Activated CD4-positive, alpha-beta memory T cell treated with anti-CD3 and anti-CD28 coated beads, Interleukin-2, amount 10 ng/mL, durations not matched to agents 7 days and 5 days (primary cell): ENCODE measurements at regions not wholly inside any gene's neighbourhood (a gene's known extent, or its start where the extent isn't known, plus 50 kb on each side); places are given as distances from the start of the nearest gene placed in this dataset.

ENCODE experiments used
- CTCF ChIA-PET: fragments of 350-600 bp; sonication (Branson Sonifier 250); formaldehyde crosslinking; loops from one replicate; lab custom pipeline; 2021; ENCODE audit warnings: antibody characterized with exemption, inconsistent platforms; lab: Charles Lee
- POLR2A ChIA-PET: fragments of 350-600 bp; sonication (Branson Sonifier 250); formaldehyde crosslinking; loops from one replicate; lab custom pipeline; 2021; ENCODE audit warnings: antibody characterized with exemption; lab: Charles Lee
- DNase-seq: peaks from one replicate; pipeline ENCODE4 v3.0.0-alpha.2; 2020
- H3K27ac Mint-ChIP-seq: one replicate; pipeline ENCODE4 v1.8.0; 2021; ENCODE audit warnings: mild to moderate bottlenecking, mixed read lengths
- H3K27me3 Mint-ChIP-seq: one replicate; pipeline ENCODE4 v1.8.0; 2021; ENCODE audit warnings: mixed read lengths
- H3K36me3 Mint-ChIP-seq: one replicate; pipeline ENCODE4 v1.8.0; 2021; ENCODE audit warnings: low read depth, mixed read lengths
- H3K4me1 Mint-ChIP-seq: one replicate; pipeline ENCODE4 v1.8.0; 2021; ENCODE audit warnings: mixed read lengths
- H3K4me3 Mint-ChIP-seq: one replicate; pipeline ENCODE4 v1.8.0; 2021; ENCODE audit warnings: mild to moderate bottlenecking, mixed read lengths
- H3K9me3 Mint-ChIP-seq: one replicate; pipeline ENCODE4 v1.8.0; 2021; ENCODE audit warnings: mixed read lengths

- ChIA-PET CTCF (no interaction called here), POLR2A (no interaction called here)
- H3K36me3 Mint-ChIP-seq, result no peaks in the 10 kb centered on the region
These were observed 130.5 kb downstream of the MED15 start for GRCh38 chr22:20637750-20638506.

GRCh38 chr22:20638507-20638870 is 131.1 kb downstream of the MED15 start:
- no peak overlapping the region for H3K4me3 Mint-ChIP-seq
- ChIA-PET CTCF (no interaction called here), POLR2A (no interaction called here)
- H3K4me1 Mint-ChIP-seq, result peaks cover 1% of the 10 kb centered on the region
- no peak for DNase-seq
- peaks cover 18% of the 10 kb centered on the region for H3K27me3 Mint-ChIP-seq
- no peak overlapping the region for H3K27ac Mint-ChIP-seq
- peaks cover 3% of the 10 kb centered on the region for H3K9me3 Mint-ChIP-seq
- no peaks in the 10 kb centered on the region for H3K36me3 Mint-ChIP-seq

More at GRCh38 chr22:20637750-20638506, 130.5 kb downstream of the MED15 start:
- peaks cover 3% of the 10 kb centered on the region for H3K9me3 Mint-ChIP-seq
- no peak overlapping the region for H3K27ac Mint-ChIP-seq
- peaks cover 1% of the 10 kb centered on the region for H3K4me1 Mint-ChIP-seq
- no peak overlapping the region for H3K4me3 Mint-ChIP-seq
- DNase-seq, result no peak
- H3K27me3 Mint-ChIP-seq, result peaks cover 18% of the 10 kb centered on the region

- no peak for DNase-seq
- CTCF ChIA-PET, result no interaction called here
These were observed 131.9 kb downstream of the MED15 start for GRCh38 chr22:20639343-20639742.

GRCh38 chr22:20639750-20640149 is 132.3 kb downstream of the MED15 start:
- Mint-ChIP-seq H3K27me3 (peaks cover 18% of the 10 kb centered on the region), H3K4me1 (peaks cover 1% of the 10 kb centered on the region), H3K36me3 (no peaks in the 10 kb centered on the region), H3K27ac (no peak overlapping the region), H3K9me3 (peaks cover 3% of the 10 kb centered on the region), H3K4me3 (no peak overlapping the region)
- ChIA-PET CTCF (no interaction called here), POLR2A (no interaction called here)
- no peak for DNase-seq

More at GRCh38 chr22:20639343-20639742, 131.9 kb downstream of the MED15 start:
- Mint-ChIP-seq H3K4me1 (peaks cover 1% of the 10 kb centered on the region), H3K4me3 (no peak overlapping the region), H3K27me3 (peaks cover 18% of the 10 kb centered on the region), H3K36me3 (no peaks in the 10 kb centered on the region), H3K27ac (no peak overlapping the region), H3K9me3 (peaks cover 3% of the 10 kb centered on the region)
- POLR2A ChIA-PET, result no interaction called here

- POLR2A ChIA-PET, result no interaction called here
- Mint-ChIP-seq H3K4me1 (no peaks in the 10 kb centered on the region), H3K36me3 (no peaks in the 10 kb centered on the region), H3K9me3 (peaks cover 3% of the 10 kb centered on the region), H3K4me3 (no peak overlapping the region), H3K27me3 (peaks cover 18% of the 10 kb centered on the region), H3K27ac (no peak overlapping the region)
- no peak for DNase-seq
- CTCF ChIA-PET, result no interaction called here
These were observed 132.6 kb upstream of the SERPIND1 start for GRCh38 chr22:20641198-20641892.

- Mint-ChIP-seq H3K27me3 (peaks cover 19% of the 10 kb centered on the region), H3K4me1 (no peaks in the 10 kb centered on the region), H3K9me3 (peaks cover 3% of the 10 kb centered on the region), H3K36me3 (no peaks in the 10 kb centered on the region), H3K4me3 (no peak overlapping the region), H3K27ac (no peak overlapping the region)
- ChIA-PET POLR2A (no interaction called here), CTCF (interaction anchor here (0.9 kb wide), 1 partner anchor 36 kb away, joined by 5 read pairs; no protein-coding TSS in a partner anchor)
- no peak for DNase-seq
These were observed 131.9 kb upstream of the SERPIND1 start for GRCh38 chr22:20641919-20642579.

GRCh38 chr22:20642668-20643179 is 131.2 kb upstream of the SERPIND1 start:
- no peak for DNase-seq
- H3K27me3 Mint-ChIP-seq, result peaks cover 16% of the 10 kb centered on the region
- ChIA-PET POLR2A (no interaction called here), CTCF (interaction anchor here (0.9 kb wide), 1 partner anchor 37 kb away, joined by 5 read pairs; no protein-coding TSS in a partner anchor)
- no peak overlapping the region for H3K4me3 Mint-ChIP-seq
- no peaks in the 10 kb centered on the region for H3K36me3 Mint-ChIP-seq
- H3K27ac Mint-ChIP-seq, result no peak overlapping the region
- H3K9me3 Mint-ChIP-seq, result peaks cover 3% of the 10 kb centered on the region
- no peaks in the 10 kb centered on the region for H3K4me1 Mint-ChIP-seq

- H3K27me3 Mint-ChIP-seq, result peaks cover 6% of the 10 kb centered on the region
- ChIA-PET POLR2A (no interaction called here), CTCF (no interaction called here)
- H3K4me1 Mint-ChIP-seq, result no peaks in the 10 kb centered on the region
- H3K27ac Mint-ChIP-seq, result no peak overlapping the region
- no peaks in the 10 kb centered on the region for H3K36me3 Mint-ChIP-seq
- no peak for DNase-seq
- no peak overlapping the region for H3K4me3 Mint-ChIP-seq
- H3K9me3 Mint-ChIP-seq, result peaks cover 3% of the 10 kb centered on the region
These were observed 129.8 kb upstream of the SERPIND1 start for GRCh38 chr22:20644071-20644642.

- POLR2A ChIA-PET, result no interaction called here
- no peak overlapping the region for H3K27ac Mint-ChIP-seq
- no peak for DNase-seq
These were observed 128.0 kb upstream of the SERPIND1 start for GRCh38 chr22:20645954-20646353.

GRCh38 chr22:20646415-20646814 is 127.5 kb upstream of the SERPIND1 start:
- DNase-seq, result no peak
- POLR2A ChIA-PET, result no interaction called here
- Mint-ChIP-seq H3K27me3 (peaks cover 6% of the 10 kb centered on the region), H3K4me3 (no peak overlapping the region), H3K36me3 (no peaks in the 10 kb centered on the region), H3K4me1 (no peaks in the 10 kb centered on the region), H3K9me3 (no peaks in the 10 kb centered on the region), H3K27ac (no peak overlapping the region)
- CTCF ChIA-PET, result interaction anchor here (1.1 kb wide), 1 partner anchor 27 kb away, joined by 3 read pairs; no protein-coding TSS in a partner anchor

More at GRCh38 chr22:20645954-20646353, 128.0 kb upstream of the SERPIND1 start:
- Mint-ChIP-seq H3K9me3 (no peaks in the 10 kb centered on the region), H3K4me3 (no peak overlapping the region), H3K27me3 (peaks cover 6% of the 10 kb centered on the region), H3K4me1 (no peaks in the 10 kb centered on the region), H3K36me3 (no peaks in the 10 kb centered on the region)
- CTCF ChIA-PET, result no interaction called here

- H3K4me1 Mint-ChIP-seq, result no peaks in the 10 kb centered on the region
- ChIA-PET CTCF (interaction anchor here (1.1 kb wide), 1 partner anchor 27 kb away, joined by 3 read pairs; no protein-coding TSS in a partner anchor), POLR2A (no interaction called here)
- H3K27me3 Mint-ChIP-seq, result peaks cover 6% of the 10 kb centered on the region
- H3K9me3 Mint-ChIP-seq, result no peaks in the 10 kb centered on the region
- H3K36me3 Mint-ChIP-seq, result no peaks in the 10 kb centered on the region
- DNase-seq, result no peak
- no peak overlapping the region for H3K27ac Mint-ChIP-seq
- H3K4me3 Mint-ChIP-seq, result no peak overlapping the region
These were observed 127.0 kb upstream of the SERPIND1 start for GRCh38 chr22:20646906-20647305.

- POLR2A ChIA-PET, result interaction anchor here (0.9 kb wide), 1 partner anchor 24 kb away, joined by 3 read pairs; no protein-coding TSS in a partner anchor
- peak; percentile 9 for DNase-seq
These were observed 126.2 kb upstream of the SERPIND1 start for GRCh38 chr22:20647586-20648305.

More at GRCh38 chr22:20647586-20648305, 126.2 kb upstream of the SERPIND1 start:
- CTCF ChIA-PET, result no interaction called here
- no peaks in the 10 kb centered on the region for H3K9me3 Mint-ChIP-seq
- no peak overlapping the region for H3K4me3 Mint-ChIP-seq
- no peaks in the 10 kb centered on the region for H3K4me1 Mint-ChIP-seq
- no peak overlapping the region for H3K27ac Mint-ChIP-seq
- peaks cover 1% of the 10 kb centered on the region for H3K27me3 Mint-ChIP-seq
- H3K36me3 Mint-ChIP-seq, result no peaks in the 10 kb centered on the region
